ENCODE measurements at regions not wholly inside any gene's neighbourhood (a gene's known extent, or its start where the extent isn't known, plus 50 kb on each side); places are given as distances from the start of the nearest gene placed in this dataset.

DNA sequence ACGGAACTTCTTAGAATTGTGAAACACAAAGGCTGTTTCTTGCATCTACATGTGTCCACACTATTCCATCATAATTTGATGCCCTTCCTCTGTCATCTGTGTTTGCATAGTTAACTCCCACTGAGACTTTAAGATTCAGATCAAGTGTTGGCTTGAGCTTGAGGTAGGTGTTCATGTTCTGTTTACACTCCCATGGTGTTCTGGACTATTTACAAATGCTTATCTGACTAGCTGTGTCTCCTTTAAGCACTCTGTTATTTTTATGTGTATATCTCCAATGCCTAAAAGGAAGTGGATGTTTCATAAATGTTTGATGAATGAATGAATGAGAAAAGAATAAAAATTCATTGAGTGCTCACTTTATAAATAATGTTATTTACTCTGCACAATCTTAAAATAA, 622.7 kb downstream of the RAB28 start:
- DNase-seq: no peak

DNA sequence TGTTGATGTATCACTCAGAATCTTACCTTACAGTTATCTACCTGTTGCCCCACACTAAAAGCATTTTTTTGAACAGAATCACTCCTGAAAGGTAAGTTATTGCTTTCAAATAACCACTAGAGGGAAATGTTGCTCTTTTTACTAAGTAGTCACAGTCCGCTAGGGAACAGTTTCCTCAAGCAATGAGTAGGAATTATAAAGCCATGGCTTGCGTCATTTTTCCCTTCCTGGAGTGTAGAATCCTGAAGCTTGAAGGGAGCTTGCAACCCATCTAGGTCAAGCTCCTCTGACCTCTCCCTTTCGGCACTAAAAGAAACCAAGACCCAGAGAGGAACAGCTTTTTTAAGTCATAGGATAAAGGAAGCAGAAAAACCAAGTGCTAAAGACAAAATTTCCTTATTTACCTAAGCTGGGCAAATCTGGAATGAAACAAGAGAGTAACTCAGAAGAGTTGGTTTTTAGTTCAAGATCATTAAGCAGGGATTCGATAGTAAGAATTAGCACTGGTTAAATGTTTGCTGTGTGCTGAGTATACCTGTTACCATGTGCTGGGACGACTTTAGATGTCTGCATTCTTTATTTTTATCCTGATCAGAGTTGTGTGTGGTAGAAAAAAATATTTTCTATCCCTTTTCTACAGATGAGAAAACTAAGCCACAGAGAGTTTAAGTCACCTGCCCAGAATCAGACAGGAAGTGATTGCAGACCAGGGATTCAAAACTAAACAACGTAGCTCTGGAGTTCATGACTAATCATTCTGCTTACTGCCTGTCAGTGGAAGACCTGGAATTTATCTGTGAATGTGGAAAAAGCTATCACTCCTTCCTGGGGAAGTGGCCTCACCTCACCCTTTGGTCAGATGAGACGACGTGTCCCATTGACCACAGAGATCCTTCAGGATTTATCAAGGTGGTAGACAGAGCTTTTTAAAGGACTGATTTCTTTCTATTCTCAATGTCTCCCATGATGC, 631.5 kb downstream of the RAB28 start:
- peak; percentile 64 for DNase-seq

GRCh38 chr4:12846368-12846767, 637.8 kb downstream of the RAB28 start:
- no peak for DNase-seq

DNA sequence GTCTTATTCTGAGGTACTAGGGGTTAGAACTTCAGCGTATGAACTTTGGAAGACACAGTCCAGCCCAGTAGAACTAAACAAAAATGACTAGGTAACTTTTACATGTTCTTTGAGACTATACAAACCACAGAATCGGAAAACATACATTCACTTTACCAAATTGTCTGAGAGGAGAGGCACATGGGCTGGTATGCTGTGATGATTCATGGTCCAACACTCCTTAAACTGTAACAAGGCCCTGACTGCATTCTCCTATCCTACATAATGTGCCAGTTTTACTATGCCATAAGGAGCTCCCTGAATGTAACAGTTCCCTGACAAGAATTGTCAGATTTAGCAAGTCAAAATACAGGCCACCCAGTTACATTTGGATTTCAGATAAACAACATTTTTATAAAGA, 640.0 kb downstream of the RAB28 start:
- no peak for DNase-seq

DNA sequence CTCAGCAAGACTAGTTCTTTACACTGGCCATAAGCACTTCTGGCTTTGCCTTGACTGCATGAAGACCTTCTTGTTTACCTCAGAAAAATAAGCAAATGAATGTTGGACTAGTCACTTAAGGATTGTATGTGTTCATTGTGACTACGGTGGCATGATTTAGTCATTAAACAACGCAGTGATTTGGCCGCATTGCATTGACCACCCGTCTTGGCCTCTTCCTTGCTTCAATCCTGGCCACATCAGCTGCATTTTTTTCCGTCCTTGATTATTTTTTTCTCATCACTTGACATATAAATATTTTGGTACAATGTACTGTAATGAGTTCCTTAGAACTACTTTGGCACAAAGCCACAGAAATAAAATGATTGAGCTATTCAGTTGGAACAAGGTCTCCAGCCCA, 656.2 kb downstream of the RAB28 start:
- no peak for DNase-seq

GRCh38 chr4:12791536-12791935, 692.6 kb downstream of the RAB28 start:
- DNase-seq: no peak

- DNase-seq: no peak
Observed at GRCh38 chr4:12787261-12787660, 696.9 kb downstream of the RAB28 start.

DNA sequence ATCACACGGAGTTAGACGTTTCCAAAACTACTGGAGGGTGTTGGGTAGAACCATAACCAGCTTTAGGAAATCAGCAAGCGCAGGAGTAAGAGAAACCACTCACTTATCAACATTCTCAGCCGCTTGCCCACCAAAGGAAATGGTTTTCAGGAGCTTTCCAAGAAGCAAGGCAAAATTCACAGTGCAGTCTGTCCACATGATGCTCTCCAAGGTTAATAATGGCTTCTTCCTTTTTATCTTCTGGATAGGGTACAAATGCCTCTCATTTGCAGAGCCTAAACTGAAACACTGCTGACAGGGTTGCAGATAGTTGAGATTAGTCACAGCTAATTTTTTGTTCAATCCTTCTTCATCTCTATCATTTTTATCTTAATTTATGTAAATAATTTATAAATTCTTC, 705.4 kb downstream of the RAB28 start:
- DNase-seq: no peak

DNA sequence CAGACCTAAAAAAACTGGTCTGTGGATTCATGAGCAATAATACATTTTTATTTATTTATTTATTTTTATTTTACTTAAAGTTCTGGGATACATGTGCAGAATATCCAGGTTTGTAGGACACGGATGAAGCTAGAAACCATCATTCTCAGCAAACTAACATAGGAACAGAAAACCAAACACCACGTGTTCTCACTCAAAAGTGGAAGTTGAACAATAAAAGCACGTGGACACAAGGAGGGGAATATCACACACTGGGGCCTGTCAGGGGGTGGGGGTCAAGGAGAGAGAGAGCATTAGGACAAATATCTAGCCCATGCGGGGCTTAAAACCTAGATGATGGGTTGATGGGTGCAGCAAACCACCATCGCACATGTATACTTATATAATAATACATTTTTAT, 705.9 kb downstream of the RAB28 start:
- no peak for DNase-seq

GRCh38 chr4:12770351-12770750, 713.8 kb downstream of the RAB28 start:
- peak; percentile 19 for DNase-seq

DNA sequence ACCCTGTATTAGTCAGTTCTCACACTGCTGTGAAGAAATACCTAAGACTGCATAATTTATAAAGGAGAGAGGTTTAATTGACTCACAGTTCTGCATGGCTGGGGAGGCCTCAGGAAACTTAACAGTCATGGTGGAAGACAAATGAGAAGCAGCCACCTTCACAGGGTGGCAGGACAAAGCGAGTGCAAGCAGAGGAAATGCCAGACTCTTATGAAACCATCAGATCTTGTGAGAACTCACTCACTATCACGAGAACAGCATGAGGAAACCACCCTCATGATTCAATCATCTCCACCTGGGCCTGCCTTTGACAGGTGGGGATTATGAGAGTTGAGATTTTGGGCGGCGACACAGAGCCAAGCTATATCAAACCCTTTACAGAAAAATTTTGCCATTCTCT, 722.4 kb downstream of the RAB28 start:
- DNase-seq: no peak

- DNase-seq: no peak
Observed at GRCh38 chr4:12747154-12747553, 737.0 kb downstream of the RAB28 start.

DNA sequence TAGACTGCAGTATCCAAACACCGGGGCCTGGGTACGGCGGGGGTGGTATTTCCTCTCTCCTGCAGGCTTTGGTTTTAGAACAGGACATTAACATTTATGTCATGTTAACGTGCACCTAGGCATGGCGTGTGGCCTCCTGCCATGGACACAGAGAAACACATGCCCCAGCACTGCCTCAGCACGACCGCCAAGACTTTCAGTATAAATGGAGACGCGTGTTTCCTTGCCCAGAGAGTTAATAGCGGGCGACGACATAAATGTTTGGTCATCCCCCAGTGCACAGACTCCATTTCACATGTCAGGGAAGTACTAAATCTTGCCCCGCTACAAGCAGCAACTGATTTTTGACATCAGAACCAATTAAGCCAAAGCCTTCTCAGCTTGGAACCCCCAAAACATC, 737.9 kb downstream of the RAB28 start:
- no peak for DNase-seq

DNA sequence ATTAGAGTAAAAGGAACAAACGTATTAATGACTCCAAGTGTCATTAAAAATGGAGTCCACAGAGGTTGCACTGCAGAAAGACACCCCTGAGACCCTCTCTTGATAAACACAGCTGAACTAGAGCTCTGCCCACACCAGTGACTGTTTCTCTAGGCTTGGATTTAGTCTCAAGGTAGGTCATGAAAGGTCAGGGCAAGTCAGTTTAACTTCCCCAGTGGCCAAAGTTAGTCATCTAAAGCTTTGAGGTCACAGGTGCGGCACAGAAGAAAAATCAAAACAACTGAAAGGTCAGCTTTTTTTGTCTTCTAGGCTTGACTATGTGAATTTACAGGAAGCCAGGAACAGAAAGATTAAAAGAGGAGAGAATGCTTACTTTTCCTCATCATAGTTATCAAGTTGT, 749.6 kb downstream of the RAB28 start:
- DNase-seq: no peak

GRCh38 chr4:12729384-12729783, 754.8 kb downstream of the RAB28 start:
- peak; percentile 4 for DNase-seq

GRCh38 chr4:12724510-12724909, 759.6 kb downstream of the RAB28 start:
- peak; percentile 3 for DNase-seq

- DNase-seq: no peak
Observed at GRCh38 chr4:12723849-12724447, 760.2 kb downstream of the RAB28 start.

GRCh38 chr4:12716896-12717295, 767.2 kb downstream of the RAB28 start:
- no peak for DNase-seq

DNA sequence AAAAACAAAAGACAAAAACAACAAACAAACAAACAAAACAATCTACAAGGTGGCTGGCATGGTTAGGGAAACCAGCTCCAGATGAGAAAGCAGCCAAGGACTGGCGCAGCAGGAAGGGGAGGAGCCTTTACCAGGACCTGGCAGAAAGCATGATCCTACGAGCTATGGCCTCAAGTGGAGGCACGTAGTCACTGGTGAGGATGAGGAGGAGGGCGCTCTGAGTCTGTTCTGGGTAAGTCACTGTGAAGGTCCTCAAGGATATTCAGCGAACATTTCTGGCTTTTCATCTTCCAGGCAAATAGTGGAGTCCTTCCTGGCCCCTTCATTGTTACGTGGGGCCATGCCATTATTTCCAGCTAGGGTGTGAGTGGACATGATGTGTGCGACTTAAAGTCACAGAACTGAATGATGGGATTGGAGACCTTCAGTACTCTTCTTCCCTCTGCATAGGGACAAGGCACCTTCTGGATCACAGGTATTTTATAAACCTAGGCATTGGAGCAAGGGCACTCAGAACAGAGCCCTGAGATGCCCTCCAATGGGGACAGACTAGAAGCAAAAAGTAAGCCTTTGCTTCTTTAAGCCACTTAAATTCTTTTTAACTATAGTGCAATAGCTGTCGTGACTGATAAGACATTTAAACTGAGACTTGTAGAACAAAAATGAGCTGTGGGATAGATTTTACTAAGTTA, 771.3 kb downstream of the RAB28 start:
- no peak for DNase-seq

GRCh38 chr4:12707381-12708175, 776.6 kb downstream of the RAB28 start:
- DNase-seq: no peak

DNA sequence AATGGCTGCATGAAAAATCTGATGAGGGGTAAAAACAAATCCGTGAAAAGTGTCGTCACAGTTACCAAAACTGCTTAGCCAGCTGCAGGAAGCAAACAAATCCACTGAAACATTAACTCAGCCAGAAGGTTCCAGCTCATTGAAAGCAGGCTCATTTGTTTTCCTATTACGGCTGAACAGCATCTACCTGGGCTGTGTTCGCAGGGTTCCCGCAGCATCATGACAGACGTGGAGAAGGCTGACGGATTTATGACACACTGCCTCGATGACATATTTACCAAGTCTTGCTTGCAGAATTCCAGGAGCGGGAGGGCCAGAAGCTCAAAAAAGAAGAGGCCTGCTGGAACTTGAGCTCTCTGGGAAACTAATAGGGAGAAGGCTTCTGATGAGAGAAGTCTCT, 781.1 kb downstream of the RAB28 start:
- no peak for DNase-seq

DNA sequence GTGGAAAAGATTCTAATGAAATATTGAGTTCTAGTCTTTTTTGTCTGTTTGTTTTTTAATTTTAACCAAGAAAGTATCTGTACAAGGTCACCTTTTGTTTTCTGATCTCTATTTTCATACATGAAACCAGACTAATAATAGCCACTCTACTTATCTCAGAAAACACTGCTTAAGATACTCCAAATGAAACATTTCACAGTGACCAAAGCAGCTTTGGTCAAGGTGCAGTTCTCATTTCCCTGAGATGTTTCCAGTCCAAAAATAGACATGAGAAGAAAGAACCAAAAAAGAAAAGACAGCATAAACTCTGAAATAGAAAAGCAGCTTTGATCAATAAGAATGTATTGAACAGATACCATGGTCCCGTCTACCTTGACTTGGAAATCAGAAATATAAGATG, 782.8 kb downstream of the RAB28 start:
- no peak for DNase-seq

Measured in muscle of arm (tissue), 1 donor.